SJCRH30 (cell line): ENCODE measurements at regions not wholly inside any gene's neighbourhood (a gene's known extent, or its start where the extent isn't known, plus 50 kb on each side); places are given as distances from the start of the nearest gene placed in this dataset.

Source experiments
- DNase-seq, 2 experiments: peaks; one replicate each; pipeline ENCODE4 v3.0.0-alpha.2; 2015 to 2020
- H3K27ac ChIP-seq: fragments of 250-450 bp; sonication (Bioruptor Pico); 2 replicates; pipeline ENCODE4 v1.5.1; 2020; ENCODE audit warnings: mild to moderate bottlenecking, moderate library complexity
- H3K27me3 ChIP-seq: fragments of 250-450 bp; sonication (Bioruptor Pico); 2 replicates; pipeline ENCODE4 v1.5.1; 2020; ENCODE audit warnings: mild to moderate bottlenecking, moderate library complexity
- H3K36me3 ChIP-seq: fragments of 250-450 bp; sonication (Bioruptor Pico); 2 replicates; pipeline ENCODE4 v1.5.1; 2020; ENCODE audit warnings: mild to moderate bottlenecking, moderate library complexity
- H3K4me1 ChIP-seq: fragments of 250-450 bp; sonication (Bioruptor Pico); 2 replicates; pipeline ENCODE4 v1.5.1; 2020; ENCODE audit warnings: mild to moderate bottlenecking, moderate library complexity
- H3K4me3 ChIP-seq: fragments of 250-450 bp; sonication (Bioruptor Pico); 2 replicates; pipeline ENCODE4 v1.5.1; 2020; ENCODE audit warnings: mild to moderate bottlenecking, moderate library complexity
- H3K9me3 ChIP-seq: fragments of 250-450 bp; sonication (Bioruptor Pico); replicated peaks from 2 replicates; pipeline ENCODE4 v1.5.1; 2020; ENCODE audit warnings: mild to moderate bottlenecking, moderate library complexity

DNA sequence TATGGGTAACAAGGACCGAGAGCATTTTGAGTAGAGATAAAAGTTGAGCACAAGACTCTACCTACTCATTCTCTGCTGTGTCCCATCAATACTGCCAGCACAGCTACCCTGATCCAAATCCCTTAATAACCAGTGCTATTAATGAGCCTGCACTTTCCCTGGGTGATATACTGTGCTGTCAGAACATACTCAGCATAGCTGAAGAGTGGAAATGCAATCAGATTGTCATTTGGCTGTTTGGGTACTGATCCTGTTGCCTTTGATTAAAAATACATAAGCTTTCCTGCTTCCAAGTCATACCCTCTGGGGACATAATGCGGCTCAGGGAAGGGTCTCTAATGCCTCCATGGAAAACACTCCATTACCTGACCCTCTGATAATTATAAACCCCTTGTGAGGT lies 917.5 kb downstream of the SQOR start:
- H3K9me3 ChIP-seq, result no peaks in the 10 kb centered on the region
- H3K27me3 ChIP-seq, result no peaks in the 10 kb centered on the region
- DNase-seq, result no peak
- H3K36me3 ChIP-seq, result no peaks in the 10 kb centered on the region
- H3K27ac ChIP-seq, result no peak overlapping the region
- no peak overlapping the region for H3K4me3 ChIP-seq
- H3K4me1 ChIP-seq, result no peaks in the 10 kb centered on the region

DNA sequence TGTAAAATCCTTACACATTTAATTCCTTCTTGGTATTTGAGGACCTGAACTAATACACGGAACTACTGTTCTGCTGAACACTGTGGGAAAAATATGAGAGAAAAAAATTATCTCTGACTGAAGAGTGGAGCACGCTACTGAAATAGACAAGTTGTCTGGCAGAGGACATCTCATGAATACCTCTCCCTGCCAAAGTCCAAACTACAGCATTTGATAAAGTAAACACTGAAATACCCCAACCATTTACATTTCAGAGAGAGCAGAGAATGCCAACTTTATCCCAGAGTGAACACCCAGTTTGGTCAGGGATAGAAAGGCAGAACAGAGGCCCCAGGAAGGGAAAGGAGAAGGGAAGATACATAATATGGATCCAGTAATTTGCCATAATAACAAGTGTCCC lies 920.7 kb downstream of the SQOR start:
- Histone ChIP-seq H3K36me3 (no peaks in the 10 kb centered on the region), H3K4me3 (no peak overlapping the region), H3K4me1 (no peaks in the 10 kb centered on the region), H3K9me3 (no peaks in the 10 kb centered on the region), H3K27me3 (no peaks in the 10 kb centered on the region), H3K27ac (no peak overlapping the region)
- no peak for DNase-seq

DNA sequence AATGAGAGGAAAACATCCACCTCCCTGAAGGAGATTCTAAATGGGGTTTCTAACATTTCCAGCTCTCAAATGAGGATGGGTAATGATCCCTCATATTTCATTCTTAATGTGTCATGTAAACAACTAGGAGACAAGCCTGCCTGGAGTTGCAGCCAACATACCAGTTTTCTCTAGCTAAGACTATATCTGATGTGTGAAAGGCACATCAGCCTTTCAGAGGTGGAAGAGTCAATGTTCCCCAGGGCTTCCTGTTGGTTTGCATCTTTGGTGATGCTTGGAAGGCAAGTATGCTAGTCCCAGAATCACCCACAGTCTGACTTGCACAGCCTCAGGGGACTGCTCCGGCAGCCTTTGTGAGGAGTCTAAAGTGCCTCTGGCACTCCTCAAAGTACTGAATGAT lies 921.2 kb downstream of the SQOR start:
- H3K27ac ChIP-seq, result no peak overlapping the region
- H3K4me3 ChIP-seq, result no peak overlapping the region
- no peaks in the 10 kb centered on the region for H3K36me3 ChIP-seq
- no peaks in the 10 kb centered on the region for H3K9me3 ChIP-seq
- no peaks in the 10 kb centered on the region for H3K27me3 ChIP-seq
- H3K4me1 ChIP-seq, result no peaks in the 10 kb centered on the region
- no peak for DNase-seq

DNA sequence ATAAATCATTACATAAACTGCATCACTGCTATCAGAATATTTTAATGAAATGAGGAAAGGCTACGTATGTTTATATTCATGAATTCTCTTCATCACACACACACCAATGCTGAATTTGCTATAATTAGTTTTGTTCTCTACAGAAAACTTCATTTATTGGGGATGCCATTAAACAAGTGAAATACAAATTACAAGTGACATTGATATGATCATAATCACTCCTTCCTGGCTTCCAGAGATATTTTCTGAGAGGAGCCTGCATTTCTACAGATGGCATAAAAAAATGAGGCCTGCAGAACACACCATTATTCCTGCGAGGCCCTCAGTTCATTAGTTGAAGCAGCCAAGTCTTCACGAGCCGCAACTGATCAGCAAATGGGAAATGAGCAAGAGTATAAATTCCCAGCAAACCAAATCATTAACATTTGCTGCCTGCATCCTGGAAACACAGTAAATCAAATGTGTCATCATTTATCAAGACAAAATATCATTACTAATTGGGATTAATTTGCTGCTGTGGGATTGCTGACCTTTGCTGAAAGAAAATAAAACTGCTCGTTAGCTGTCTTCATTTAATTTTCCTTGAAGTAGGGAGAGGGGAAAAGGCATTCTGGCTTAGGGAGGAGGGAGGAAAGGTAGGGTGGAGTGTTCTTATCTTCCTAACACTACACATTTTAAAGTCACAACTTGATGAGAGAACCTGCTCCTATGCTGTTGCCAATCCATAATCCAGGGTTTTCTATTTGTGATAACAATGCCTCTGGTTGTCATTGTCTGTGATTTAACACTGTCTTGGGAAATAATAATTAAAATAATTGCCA lies 921.9 kb downstream of the SQOR start:
- H3K4me1 ChIP-seq, result no peaks in the 10 kb centered on the region
- no peak overlapping the region for H3K27ac ChIP-seq
- no peak for DNase-seq
- H3K4me3 ChIP-seq, result no peak overlapping the region
- H3K27me3 ChIP-seq, result no peaks in the 10 kb centered on the region
- H3K9me3 ChIP-seq, result no peaks in the 10 kb centered on the region
- no peaks in the 10 kb centered on the region for H3K36me3 ChIP-seq

DNA sequence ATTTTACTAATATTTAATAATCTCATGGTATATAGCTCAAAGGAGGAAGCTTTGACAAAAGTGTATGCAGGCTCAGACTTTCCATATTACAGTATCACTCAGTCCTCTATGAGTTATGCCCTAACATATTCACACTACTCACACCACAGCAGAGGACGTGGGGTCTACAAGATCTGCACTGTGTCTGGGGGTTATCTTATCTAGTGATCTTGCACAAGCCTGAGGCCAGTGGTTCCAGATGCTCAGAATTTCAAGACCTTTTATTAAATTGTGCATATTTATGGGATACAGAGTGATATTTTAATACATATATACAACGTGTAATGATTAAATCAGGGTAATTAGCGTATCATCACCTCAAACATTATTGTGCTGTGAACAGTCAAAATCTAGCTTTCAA lies 933.1 kb downstream of the SQOR start:
- H3K4me3 ChIP-seq, result no peak overlapping the region
- DNase-seq, result no peak
- no peaks in the 10 kb centered on the region for H3K4me1 ChIP-seq
- H3K27me3 ChIP-seq, result no peaks in the 10 kb centered on the region
- H3K36me3 ChIP-seq, result no peaks in the 10 kb centered on the region
- H3K9me3 ChIP-seq, result no peaks in the 10 kb centered on the region
- H3K27ac ChIP-seq, result no peak overlapping the region

DNA sequence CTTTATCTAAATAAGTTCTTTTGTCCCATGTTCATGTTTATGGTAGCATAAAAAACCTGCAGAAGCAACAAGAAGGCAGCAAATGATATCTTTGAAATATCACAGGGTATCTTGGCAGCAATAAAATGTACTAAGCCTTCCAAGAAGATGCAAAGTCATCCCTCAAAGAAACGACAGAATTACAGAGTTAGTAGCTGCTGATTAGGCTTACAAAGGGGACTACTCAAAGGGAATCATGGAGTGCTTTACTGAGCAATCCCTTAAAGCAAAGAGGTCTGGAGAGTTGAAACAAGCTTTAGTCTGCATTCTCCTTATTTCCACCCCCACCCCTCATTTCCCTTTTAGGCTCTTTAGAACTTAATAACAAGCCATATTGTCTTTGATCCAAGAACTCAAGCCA lies 935.0 kb downstream of the SQOR start:
- Histone ChIP-seq H3K4me3 (no peak overlapping the region), H3K9me3 (no peaks in the 10 kb centered on the region), H3K27me3 (no peaks in the 10 kb centered on the region; the same call in 1 of the 2 replicates), H3K36me3 (no peaks in the 10 kb centered on the region), H3K4me1 (no peaks in the 10 kb centered on the region), H3K27ac (no peak overlapping the region)
- no peak for DNase-seq

DNA sequence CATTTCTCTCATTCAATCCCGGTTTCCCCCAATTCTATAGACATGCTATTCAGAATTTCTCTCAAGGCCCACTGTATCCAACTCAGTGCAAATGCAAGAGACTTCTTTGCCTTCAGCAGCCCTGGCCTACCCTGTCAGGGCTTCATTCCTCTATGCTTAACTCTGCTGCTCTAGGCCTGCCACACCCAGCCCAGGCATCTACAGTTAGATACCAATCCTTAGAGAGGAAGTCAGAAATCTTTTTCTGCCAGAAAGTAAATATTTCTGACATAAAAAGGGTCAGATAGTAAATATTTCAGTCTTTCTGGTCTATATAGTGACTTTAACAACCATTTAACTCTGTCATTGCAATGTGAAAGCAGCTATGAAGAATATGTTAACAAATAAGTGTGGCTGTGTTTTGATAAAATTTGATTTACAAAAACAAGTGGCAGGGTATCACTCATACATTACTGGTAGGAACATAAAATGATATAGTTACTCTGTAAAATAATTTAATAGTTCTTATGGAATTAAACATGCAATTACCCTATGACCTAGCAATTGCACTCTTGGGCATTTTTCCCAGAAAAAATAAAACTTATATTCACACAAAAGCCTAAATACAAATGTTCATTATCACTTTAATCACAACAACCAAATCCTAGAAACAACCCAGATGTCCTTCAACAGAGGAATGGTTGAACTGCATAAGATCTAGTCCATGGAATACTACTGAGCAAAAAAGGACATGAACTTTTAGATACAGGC lies 942.0 kb downstream of the SQOR start:
- Histone ChIP-seq H3K27me3 (no peaks in the 10 kb centered on the region; the same call in 1 of the 2 replicates), H3K9me3 (no peaks in the 10 kb centered on the region), H3K27ac (no peak overlapping the region), H3K4me1 (no peaks in the 10 kb centered on the region), H3K36me3 (no peaks in the 10 kb centered on the region), H3K4me3 (no peak overlapping the region)
- DNase-seq, result no peak

DNA sequence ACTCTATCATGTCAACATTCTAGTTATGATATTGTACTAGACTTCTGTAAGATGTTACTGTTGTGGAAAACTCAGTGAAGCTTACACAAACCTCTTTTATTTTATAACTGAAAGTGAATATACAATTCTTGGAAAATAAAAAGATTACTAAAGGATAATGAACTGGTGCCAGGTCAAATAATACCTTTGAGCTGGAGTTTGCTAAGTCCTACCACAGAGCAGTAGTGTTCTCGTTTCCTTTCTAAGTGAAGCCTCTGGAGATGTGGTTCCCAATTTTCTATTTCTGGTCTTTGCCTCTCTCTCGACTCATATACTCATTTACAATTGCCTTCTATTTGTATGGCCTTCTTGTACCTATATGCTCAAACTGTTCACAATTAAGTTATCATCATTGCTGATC lies 942.9 kb downstream of the SQOR start:
- Histone ChIP-seq H3K36me3 (no peaks in the 10 kb centered on the region), H3K4me1 (no peaks in the 10 kb centered on the region), H3K4me3 (no peak overlapping the region), H3K9me3 (no peaks in the 10 kb centered on the region), H3K27ac (no peak overlapping the region), H3K27me3 (no peaks in the 10 kb centered on the region; the same call in 1 of the 2 replicates)
- DNase-seq, result no peak

DNA sequence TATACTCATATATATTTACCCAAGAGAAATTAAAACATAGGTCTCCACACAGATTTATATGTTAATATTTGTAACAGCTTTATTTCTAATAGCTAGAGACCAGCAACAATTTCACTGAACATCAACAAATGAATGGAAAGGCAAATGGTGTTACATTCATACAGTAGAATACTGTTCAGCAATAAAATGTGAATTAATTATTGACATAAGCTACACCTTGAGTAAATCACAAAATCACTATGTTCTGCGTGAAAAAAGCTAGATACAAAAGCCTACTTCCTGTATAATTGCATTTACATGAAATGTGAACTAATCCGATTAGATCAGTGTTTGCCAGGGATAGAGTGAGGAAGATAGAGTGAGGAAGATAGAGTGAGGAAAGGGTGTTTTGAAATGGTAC lies 945.7 kb downstream of the SQOR start:
- no peak overlapping the region for H3K4me3 ChIP-seq
- no peaks in the 10 kb centered on the region for H3K36me3 ChIP-seq
- H3K27me3 ChIP-seq, result no peaks in the 10 kb centered on the region
- no peak overlapping the region for H3K27ac ChIP-seq
- H3K9me3 ChIP-seq, result no peaks in the 10 kb centered on the region
- H3K4me1 ChIP-seq, result no peaks in the 10 kb centered on the region
- DNase-seq, result no peak

DNA sequence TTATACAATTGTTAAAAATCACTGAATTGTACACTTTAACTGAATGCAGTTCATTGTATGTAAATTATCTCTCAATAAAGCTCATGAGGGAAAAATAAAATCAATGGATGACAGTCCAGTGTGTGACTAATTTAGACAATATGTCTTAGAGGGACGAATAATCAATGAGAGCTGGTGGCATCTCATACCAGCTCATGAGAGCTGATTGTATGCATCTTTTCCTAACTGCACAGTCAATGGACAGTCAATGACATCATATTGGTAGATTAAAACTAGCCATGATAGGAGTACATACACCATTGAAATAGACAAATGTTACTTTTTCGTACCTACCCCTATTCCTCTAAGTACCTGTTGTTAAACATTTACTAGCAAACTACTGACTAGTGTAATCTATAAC lies 946.1 kb downstream of the SQOR start:
- no peak for DNase-seq
- Histone ChIP-seq H3K27ac (no peak overlapping the region), H3K9me3 (no peaks in the 10 kb centered on the region), H3K36me3 (no peaks in the 10 kb centered on the region), H3K4me1 (no peaks in the 10 kb centered on the region), H3K27me3 (no peaks in the 10 kb centered on the region), H3K4me3 (no peak overlapping the region)

DNA sequence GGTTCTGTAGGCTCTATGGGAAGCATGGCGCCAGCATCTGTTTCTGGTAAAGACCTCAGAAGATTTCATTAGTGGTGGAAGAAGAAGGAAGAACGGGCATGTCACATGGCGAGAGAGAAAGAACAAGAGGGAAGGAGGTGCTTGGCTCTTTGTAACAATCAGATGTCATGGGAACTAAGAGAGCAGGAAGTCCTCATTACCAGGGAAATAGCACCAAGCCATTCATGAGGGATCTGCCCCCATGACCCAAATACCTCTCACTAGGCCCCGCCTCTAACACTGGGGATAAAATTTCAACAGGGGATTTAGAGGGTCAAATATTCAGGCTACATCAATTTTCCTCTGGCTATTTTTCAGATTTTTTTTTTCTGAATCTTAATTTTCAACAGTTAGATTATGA lies 954.3 kb downstream of the SQOR start:
- DNase-seq, result peak in 1 of 2 experiments; percentile 18
- Histone ChIP-seq H3K4me1 (no peaks in the 10 kb centered on the region), H3K27ac (no peak overlapping the region), H3K4me3 (no peak overlapping the region), H3K36me3 (no peaks in the 10 kb centered on the region), H3K9me3 (no peaks in the 10 kb centered on the region), H3K27me3 (no peaks in the 10 kb centered on the region)

DNA sequence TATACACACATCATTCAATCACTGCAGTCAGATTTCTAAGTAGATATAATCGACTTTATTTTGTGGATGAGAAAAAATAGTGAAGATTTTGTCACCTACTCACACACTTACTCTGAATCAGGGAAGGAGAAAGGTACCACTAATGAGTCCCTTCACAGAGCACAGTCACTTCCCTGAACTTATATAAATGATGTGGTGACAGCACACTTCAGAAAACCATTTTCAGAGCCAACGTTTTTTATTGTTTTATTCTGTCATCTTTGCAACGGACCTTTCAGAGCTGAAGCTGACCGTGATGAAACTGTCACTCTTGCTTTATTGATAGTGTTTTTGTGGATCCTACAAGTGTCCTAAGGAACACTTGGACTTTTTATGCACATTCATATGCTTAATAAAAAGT lies 956.6 kb downstream of the SQOR start:
- no peaks in the 10 kb centered on the region for H3K36me3 ChIP-seq
- no peaks in the 10 kb centered on the region for H3K27me3 ChIP-seq
- no peaks in the 10 kb centered on the region for H3K4me1 ChIP-seq
- H3K4me3 ChIP-seq, result no peak overlapping the region
- no peaks in the 10 kb centered on the region for H3K9me3 ChIP-seq
- no peak overlapping the region for H3K27ac ChIP-seq
- no peak for DNase-seq

DNA sequence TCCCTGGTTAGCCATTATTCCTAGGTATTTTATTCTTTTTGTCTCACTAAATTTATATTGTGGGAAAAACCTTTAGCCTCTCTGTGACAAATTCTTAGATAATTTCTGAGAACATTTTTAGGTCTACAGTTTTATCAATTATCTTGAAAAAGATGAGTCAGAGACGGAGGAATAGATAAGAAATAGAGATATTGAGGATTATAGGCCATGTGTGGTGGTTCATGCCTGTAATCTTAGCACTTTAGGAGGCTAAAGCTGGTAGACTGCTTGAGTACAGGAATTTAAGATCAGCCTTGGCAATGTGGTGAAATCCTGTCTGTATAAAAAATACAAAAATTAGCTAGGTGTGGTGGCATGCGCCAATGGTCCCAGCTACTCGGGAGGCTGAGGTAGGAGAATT lies 960.2 kb downstream of the SQOR start:
- Histone ChIP-seq H3K4me1 (no peaks in the 10 kb centered on the region), H3K27me3 (0 out of 2 replicates have a peak, but pooled peaks cover 3% of the 10 kb centered on the region), H3K27ac (no peak overlapping the region), H3K36me3 (no peaks in the 10 kb centered on the region), H3K9me3 (no peaks in the 10 kb centered on the region), H3K4me3 (no peak overlapping the region)
- no peak for DNase-seq

DNA sequence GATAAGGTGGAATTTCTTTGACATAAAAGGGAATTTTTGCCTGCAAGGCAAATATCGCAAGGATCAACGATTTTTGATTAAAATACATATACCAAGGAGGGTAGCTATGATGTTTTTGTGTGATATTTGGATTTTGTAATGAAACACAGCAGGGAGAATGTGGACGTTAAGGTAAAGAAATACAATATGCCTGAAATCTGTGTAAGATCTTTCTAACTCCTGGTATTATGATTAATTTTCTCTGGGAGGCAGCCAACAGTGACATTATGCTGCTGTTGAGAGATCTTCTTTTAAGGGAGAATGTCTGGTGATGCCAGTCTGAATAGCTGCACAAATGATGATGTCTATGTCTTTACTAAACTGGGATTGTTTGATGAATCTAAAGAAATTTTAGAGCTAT lies 972.2 kb downstream of the SQOR start:
- Histone ChIP-seq H3K4me3 (no peak overlapping the region), H3K9me3 (no peaks in the 10 kb centered on the region), H3K27me3 (no peaks in the 10 kb centered on the region; the same call in 1 of the 2 replicates), H3K27ac (no peak overlapping the region), H3K36me3 (no peaks in the 10 kb centered on the region), H3K4me1 (no peaks in the 10 kb centered on the region)
- no peak for DNase-seq

DNA sequence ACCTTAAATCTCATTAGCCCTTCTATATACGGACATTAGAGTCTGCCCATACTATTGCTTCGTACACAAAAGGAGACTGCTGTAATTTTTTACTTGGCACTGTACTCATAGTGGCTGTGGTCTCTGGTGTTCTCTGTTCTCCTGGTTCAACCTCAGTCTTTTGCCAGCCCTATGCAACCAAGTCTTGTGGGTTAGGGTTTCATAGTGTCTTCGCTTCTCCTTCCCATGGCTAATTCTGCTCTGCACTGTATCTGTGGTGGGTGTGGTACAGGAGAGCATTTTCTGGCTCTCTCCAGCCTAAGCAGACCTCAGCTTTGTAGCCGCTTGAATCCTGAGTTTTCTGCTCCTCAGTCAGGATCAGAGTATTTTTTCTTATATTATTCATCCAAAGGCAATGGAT lies 981.2 kb downstream of the SQOR start:
- Histone ChIP-seq H3K27me3 (no peaks in the 10 kb centered on the region), H3K27ac (no peak overlapping the region), H3K4me3 (no peak overlapping the region), H3K36me3 (no peaks in the 10 kb centered on the region), H3K4me1 (no peaks in the 10 kb centered on the region), H3K9me3 (no peaks in the 10 kb centered on the region)
- DNase-seq, result no peak

DNA sequence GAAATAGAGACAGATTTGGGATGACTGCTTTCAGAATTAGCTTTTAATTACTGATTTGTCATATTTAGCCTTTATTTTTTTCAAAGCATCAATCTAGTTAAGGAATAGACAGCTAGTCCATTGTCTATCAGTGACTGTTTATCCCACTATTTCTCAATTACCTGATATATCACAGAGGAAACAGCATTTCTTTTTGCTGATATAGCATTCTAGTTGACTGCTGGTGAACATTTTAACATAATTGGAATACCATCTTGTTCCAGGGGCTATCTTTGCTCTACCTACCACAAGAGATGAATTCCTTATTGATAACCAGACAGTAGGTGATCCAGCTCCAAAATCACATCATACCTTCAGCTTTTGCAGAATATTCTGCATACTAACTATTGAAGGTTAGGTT lies 982.7 kb downstream of the SQOR start:
- Histone ChIP-seq H3K9me3 (no peaks in the 10 kb centered on the region), H3K36me3 (no peaks in the 10 kb centered on the region)

More for the DNA sequence above, 982.7 kb downstream of the SQOR start:
- no peaks in the 10 kb centered on the region for H3K27me3 ChIP-seq
- no peaks in the 10 kb centered on the region for H3K4me1 ChIP-seq
- no peak overlapping the region for H3K27ac ChIP-seq
- H3K4me3 ChIP-seq, result no peak overlapping the region
- DNase-seq, result no peak
